Kidney epithelial cell (primary cell): ENCODE measurements at regions not wholly inside any gene's neighbourhood (a gene's known extent, or its start where the extent isn't known, plus 50 kb on each side); places are given as distances from the start of the nearest gene placed in this dataset.

Source experiments
- DNase-seq: peaks from one replicate; pipeline ENCODE4 v3.0.0-alpha.2; 2010; ENCODE audit warnings: low read depth
- H3K27me3 ChIP-seq: 2 replicates; pipeline ENCODE4 v1.6.0; 2011; ENCODE audit warnings: low read length; ENCODE audit not compliant: control insufficient read depth, insufficient read depth
- H3K36me3 ChIP-seq: 2 replicates; pipeline ENCODE4 v1.5.1; 2011; ENCODE audit warnings: low read length; ENCODE audit not compliant: control insufficient read depth, insufficient read depth
- H3K4me3 ChIP-seq: 2 replicates; pipeline ENCODE4 v1.5.1; 2011; ENCODE audit warnings: low read depth, mild to moderate bottlenecking, control low read depth, low read length
- TF ChIP-seq, protein P1 (sequence below): IDR thresholded peaks from 2 replicates; pipeline ENCODE4 v1.5.1; 2011; ENCODE audit warnings: mild to moderate bottlenecking, moderate library complexity, low read length, control low read depth, inconsistent platforms; ENCODE audit not compliant: insufficient read depth, poor library complexity, severe bottlenecking

DNA sequence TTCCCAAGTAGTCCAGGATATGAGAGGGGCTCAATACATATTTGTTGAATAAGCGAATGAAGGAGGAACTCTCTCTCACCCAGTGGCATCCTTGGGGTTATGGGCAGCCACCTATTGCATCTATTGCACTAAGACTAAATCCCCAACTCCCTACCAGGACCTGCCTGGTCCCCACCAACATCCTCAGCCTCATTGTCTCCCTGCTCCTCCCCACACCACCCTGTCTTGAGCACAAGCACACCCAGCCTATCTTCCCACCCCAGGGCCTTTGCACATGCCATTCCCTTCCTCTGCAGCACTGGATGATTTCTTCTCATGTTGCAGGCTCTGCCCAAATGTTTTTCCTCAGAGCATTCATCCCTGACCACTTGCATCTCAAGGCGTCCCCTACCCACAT is 133.8 kb downstream of the BARX1 start:
- no peak overlapping the region for H3K4me3 ChIP-seq
- H3K36me3 ChIP-seq = no peaks in the 10 kb centered on the region
- no peak for DNase-seq
- peaks cover 11% of the 10 kb centered on the region for H3K27me3 ChIP-seq
- TF ChIP-seq, protein P1, sequence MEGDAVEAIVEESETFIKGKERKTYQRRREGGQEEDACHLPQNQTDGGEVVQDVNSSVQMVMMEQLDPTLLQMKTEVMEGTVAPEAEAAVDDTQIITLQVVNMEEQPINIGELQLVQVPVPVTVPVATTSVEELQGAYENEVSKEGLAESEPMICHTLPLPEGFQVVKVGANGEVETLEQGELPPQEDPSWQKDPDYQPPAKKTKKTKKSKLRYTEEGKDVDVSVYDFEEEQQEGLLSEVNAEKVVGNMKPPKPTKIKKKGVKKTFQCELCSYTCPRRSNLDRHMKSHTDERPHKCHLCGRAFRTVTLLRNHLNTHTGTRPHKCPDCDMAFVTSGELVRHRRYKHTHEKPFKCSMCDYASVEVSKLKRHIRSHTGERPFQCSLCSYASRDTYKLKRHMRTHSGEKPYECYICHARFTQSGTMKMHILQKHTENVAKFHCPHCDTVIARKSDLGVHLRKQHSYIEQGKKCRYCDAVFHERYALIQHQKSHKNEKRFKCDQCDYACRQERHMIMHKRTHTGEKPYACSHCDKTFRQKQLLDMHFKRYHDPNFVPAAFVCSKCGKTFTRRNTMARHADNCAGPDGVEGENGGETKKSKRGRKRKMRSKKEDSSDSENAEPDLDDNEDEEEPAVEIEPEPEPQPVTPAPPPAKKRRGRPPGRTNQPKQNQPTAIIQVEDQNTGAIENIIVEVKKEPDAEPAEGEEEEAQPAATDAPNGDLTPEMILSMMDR = no peak

DNA sequence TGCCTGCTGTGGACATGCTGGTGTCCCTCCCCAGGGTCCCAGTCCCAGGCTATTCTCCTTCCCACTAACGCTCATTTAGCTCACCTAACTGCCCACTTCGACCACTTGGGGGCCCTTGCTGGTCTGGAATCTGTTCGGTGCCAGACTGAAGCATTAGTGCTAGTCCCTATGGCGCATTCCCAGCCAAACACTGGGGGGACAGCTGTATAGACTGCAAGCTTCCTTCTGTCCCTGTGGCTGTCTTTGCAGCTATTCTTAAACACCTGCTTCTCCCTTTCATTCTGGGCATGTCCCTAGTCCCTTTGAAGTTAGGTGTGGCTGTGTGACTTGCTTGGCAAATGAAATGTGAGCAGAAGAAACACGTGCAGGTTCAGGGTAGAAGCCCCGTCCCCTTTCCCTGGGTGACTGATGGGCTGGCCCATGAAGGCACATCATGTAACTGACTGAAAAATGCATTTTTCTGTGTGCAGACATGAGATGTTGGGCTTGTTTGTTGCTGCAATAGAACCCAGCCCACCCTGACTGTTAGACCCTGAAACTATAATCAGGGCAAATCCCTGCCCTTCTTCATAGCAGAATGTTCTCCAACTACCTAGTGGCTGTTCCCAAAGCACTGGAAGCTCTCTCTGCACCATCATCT is 134.4 kb downstream of the BARX1 start:
- H3K4me3 ChIP-seq = no peak overlapping the region
- TF ChIP-seq, protein P1 = no peak
- DNase-seq = no peak
- H3K27me3 ChIP-seq = peaks cover 8% of the 10 kb centered on the region
- no peaks in the 10 kb centered on the region for H3K36me3 ChIP-seq

DNA sequence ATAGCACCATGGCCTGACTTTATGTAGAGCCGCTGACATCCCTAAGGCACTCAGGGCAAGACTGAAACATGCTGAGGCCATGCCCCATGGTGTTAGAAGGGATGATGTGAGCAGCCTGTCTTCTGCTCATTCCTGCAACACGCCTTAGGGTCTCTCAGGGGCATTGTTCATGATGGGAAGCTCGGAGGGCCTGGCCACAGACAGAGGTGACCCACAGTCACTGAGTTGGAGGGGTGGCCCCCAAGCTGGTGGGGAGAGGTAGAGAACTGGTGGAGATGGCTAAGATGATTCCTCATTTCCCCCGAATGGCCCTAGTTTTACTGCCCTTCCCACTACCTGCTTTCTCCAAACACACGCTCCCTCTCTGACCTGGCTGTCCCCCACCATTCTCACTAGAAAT is 135.2 kb downstream of the BARX1 start:
- TF ChIP-seq, protein P1 = no peak
- DNase-seq = no peak
- Histone ChIP-seq H3K4me3 (no peak overlapping the region), H3K27me3 (peaks cover 8% of the 10 kb centered on the region), H3K36me3 (no peaks in the 10 kb centered on the region)

DNA sequence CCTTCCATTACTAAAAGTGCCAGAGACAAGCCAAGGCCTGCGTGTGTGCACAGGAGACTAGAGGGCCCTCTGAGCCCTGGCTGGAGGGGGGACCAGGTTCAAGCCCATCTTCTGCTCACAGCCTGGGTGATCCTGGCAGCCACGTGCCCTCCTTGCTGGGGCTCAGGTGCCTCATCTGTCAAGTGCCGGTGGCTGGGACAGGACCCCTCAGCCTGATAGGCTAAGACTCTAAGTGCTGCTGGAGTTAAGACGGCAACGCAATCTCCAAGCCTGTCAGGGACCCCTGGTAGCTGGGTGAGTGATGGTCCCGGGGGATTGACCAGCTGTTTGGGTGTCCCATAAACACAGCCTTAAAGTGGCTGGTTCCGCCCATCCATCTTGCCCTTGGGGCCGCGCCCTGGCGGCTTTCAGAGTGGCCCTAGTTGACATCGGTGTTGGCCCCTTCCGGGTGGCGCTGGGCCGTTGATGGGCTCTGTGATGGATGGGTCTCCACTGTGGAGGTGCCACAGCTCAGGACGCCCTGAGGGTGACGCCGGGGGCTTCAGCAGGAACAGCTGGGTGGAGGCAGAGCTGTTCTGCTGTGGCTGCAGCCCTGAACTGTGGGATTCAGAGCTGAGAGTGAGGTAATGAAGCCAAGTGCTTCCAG is 136.2 kb downstream of the BARX1 start:
- H3K36me3 ChIP-seq = no peaks in the 10 kb centered on the region
- no peak overlapping the region for H3K4me3 ChIP-seq
- TF ChIP-seq, protein P1 = no peak
- DNase-seq = no peak
- peaks cover 11% of the 10 kb centered on the region for H3K27me3 ChIP-seq

DNA sequence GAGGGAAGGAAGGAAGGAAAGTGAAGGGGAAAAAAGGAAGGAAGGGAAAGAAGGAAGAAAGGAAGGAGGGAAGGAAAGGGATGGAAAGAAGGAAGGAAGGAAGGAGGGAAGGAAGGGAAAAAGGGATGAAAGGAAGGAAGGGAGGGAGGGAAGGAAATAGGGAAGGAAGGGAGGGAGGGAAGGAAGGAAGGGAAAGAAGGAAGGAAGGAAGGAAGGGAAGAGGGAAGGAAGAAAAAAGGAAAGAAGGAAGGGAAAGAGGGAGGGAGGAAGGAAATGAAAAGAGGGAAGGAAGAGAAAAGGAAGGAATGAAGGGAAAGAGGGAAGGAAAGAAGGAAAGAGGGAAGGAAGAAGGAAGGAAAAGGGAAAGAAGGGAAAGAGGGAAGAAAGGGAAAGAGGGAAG is 136.9 kb downstream of the BARX1 start:
- Histone ChIP-seq H3K4me3 (no peak overlapping the region), H3K27me3 (peaks cover 10% of the 10 kb centered on the region), H3K36me3 (no peaks in the 10 kb centered on the region)
- TF ChIP-seq, protein P1 = no peak
- no peak for DNase-seq

DNA sequence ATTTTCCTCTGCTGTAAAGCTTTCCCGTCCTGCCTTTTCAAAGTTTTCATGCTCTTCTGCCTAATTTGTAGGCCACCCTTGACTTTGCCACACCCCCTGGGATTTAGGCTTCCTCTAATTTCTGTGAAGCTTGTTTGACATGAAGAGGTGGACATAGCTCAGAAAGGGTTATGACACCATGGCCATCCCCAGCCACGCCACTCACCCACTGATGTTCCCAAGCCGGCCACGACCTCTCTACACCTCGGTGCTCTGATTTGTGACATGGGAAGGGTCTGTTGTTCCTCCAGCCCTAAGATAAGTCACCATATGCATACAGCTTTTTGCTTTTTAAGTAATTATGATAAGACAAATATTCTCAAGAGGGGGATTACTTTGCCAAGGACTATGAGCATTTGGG is 139.5 kb downstream of the BARX1 start:
- DNase-seq = no peak
- Histone ChIP-seq H3K4me3 (no peak overlapping the region), H3K36me3 (no peaks in the 10 kb centered on the region), H3K27me3 (peaks cover 11% of the 10 kb centered on the region)
- TF ChIP-seq, protein P1 = no peak
